KMS-11 (cell line): ENCODE measurements at regions not wholly inside any gene's neighbourhood (a gene's known extent, or its start where the extent isn't known, plus 50 kb on each side); places are given as distances from the start of the nearest gene placed in this dataset.

Experiments used
- H2AFZ ChIP-seq: fragments of 200-600 bp; sonication (generic); 2 replicates; pipeline ENCODE4 v1.6.1; 2016; ENCODE audit warnings: antibody characterized with exemption, mixed run types, low read depth
- H3K27ac ChIP-seq: fragments of 200-600 bp; sonication (generic); 2 replicates; pipeline ENCODE4 v1.6.1; 2016; ENCODE audit warnings: mild to moderate bottlenecking, mixed run types
- H3K27me3 ChIP-seq: fragments of 200-600 bp; sonication (generic); 2 replicates; pipeline ENCODE4 v1.6.1; 2017; ENCODE audit warnings: mild to moderate bottlenecking, low read depth, mixed run types, moderate library complexity; ENCODE audit not compliant: insufficient read depth
- H3K36me3 ChIP-seq: fragments of 200-600 bp; sonication (generic); 2 replicates; pipeline ENCODE4 v1.6.1; 2017; ENCODE audit warnings: mild to moderate bottlenecking, mixed run types; ENCODE audit not compliant: insufficient read depth
- H3K4me1 ChIP-seq: fragments of 200-600 bp; sonication (generic); 2 replicates; pipeline ENCODE4 v1.6.1; 2016; ENCODE audit warnings: mild to moderate bottlenecking, low read depth, mixed run types; ENCODE audit not compliant: poor library complexity, severe bottlenecking
- H3K4me2 ChIP-seq: fragments of 200-600 bp; sonication (generic); 2 replicates; pipeline ENCODE4 v1.7.0; 2016; ENCODE audit warnings: mild to moderate bottlenecking, mixed run types
- H3K4me3 ChIP-seq: fragments of 200-600 bp; sonication (generic); IDR thresholded peaks from 2 replicates; pipeline ENCODE4 v1.6.1; 2017; ENCODE audit warnings: low read depth, low read length, mixed read lengths; ENCODE audit not compliant: insufficient read depth
- H3K79me2 ChIP-seq: fragments of 200-600 bp; sonication (generic); 2 replicates; pipeline ENCODE4 v1.6.1; 2016; ENCODE audit warnings: low read depth, mixed run types; ENCODE audit not compliant: insufficient read depth
- H3K9ac ChIP-seq: fragments of 200-600 bp; sonication (generic); 2 replicates; pipeline ENCODE4 v1.6.1; 2016; ENCODE audit warnings: mild to moderate bottlenecking, mixed run types
- H4K20me1 ChIP-seq: fragments of 200-600 bp; sonication (generic); 2 replicates; pipeline ENCODE4 v1.6.1; 2016; ENCODE audit warnings: mild to moderate bottlenecking, mixed run types; ENCODE audit not compliant: insufficient read depth
- CTCF ChIP-seq: fragments of 200-600 bp; sonication (generic); conservative IDR thresholded peaks from 2 replicates; pipeline ENCODE4 v1.6.1; 2017; ENCODE audit warnings: low read depth, mild to moderate bottlenecking, antibody characterized with exemption, low read length, moderate library complexity, mixed read lengths

- Histone ChIP-seq H4K20me1 (no peaks in the 10 kb centered on the region), H3K27me3 (no peaks in the 10 kb centered on the region), H3K79me2 (no peaks in the 10 kb centered on the region), H3K27ac (no peak overlapping the region), H3K36me3 (no peaks in the 10 kb centered on the region), H3K4me3 (no peak overlapping the region), H3K4me1 (no peaks in the 10 kb centered on the region), H2AFZ (no peak overlapping the region), H3K9ac (no peak overlapping the region), H3K4me2 (no peak overlapping the region)
- no peak for TF ChIP-seq CTCF
These were observed 633.6 kb downstream of the BCL11B start for GRCh38 chr14:98638366-98638765.

GRCh38 chr14:98647754-98648153, 624.2 kb downstream of the BCL11B start:
- H3K27ac ChIP-seq: no peak overlapping the region
- no peak overlapping the region for H3K9ac ChIP-seq
- H3K4me3 ChIP-seq: no peak overlapping the region
- H3K27me3 ChIP-seq: no peaks in the 10 kb centered on the region
- no peak overlapping the region for H3K4me2 ChIP-seq
- no peaks in the 10 kb centered on the region for H4K20me1 ChIP-seq
- H3K36me3 ChIP-seq: no peaks in the 10 kb centered on the region
- no peak for TF ChIP-seq CTCF
- H3K79me2 ChIP-seq: no peaks in the 10 kb centered on the region
- H2AFZ ChIP-seq: no peak overlapping the region
- H3K4me1 ChIP-seq: no peaks in the 10 kb centered on the region

GRCh38 chr14:98651037-98651436, 621.0 kb downstream of the BCL11B start:
- Histone ChIP-seq H3K4me3 (no peak overlapping the region), H3K4me2 (no peak overlapping the region), H3K4me1 (no peaks in the 10 kb centered on the region), H4K20me1 (no peaks in the 10 kb centered on the region), H3K9ac (no peak overlapping the region), H3K79me2 (no peaks in the 10 kb centered on the region), H3K27me3 (no peaks in the 10 kb centered on the region), H2AFZ (no peak overlapping the region), H3K27ac (no peak overlapping the region), H3K36me3 (no peaks in the 10 kb centered on the region)
- TF ChIP-seq CTCF: no peak

- no peak overlapping the region for H3K4me2 ChIP-seq
- no peaks in the 10 kb centered on the region for H3K79me2 ChIP-seq
- H3K27ac ChIP-seq: no peak overlapping the region
- no peak overlapping the region for H3K9ac ChIP-seq
- no peak overlapping the region for H2AFZ ChIP-seq
- no peaks in the 10 kb centered on the region for H4K20me1 ChIP-seq
- no peaks in the 10 kb centered on the region for H3K4me1 ChIP-seq
- H3K4me3 ChIP-seq: no peak overlapping the region
- no peaks in the 10 kb centered on the region for H3K27me3 ChIP-seq
- no peaks in the 10 kb centered on the region for H3K36me3 ChIP-seq
- no peak for TF ChIP-seq CTCF
These were observed 607.0 kb downstream of the BCL11B start for GRCh38 chr14:98665007-98665406.

GRCh38 chr14:98666545-98666944, 605.5 kb downstream of the BCL11B start:
- Histone ChIP-seq H3K79me2 (no peaks in the 10 kb centered on the region), H3K4me1 (no peaks in the 10 kb centered on the region), H3K4me2 (no peak overlapping the region), H3K4me3 (no peak overlapping the region), H3K27ac (no peak overlapping the region), H4K20me1 (no peaks in the 10 kb centered on the region), H3K27me3 (no peaks in the 10 kb centered on the region), H3K9ac (no peak overlapping the region), H2AFZ (no peak overlapping the region), H3K36me3 (no peaks in the 10 kb centered on the region)
- no peak for TF ChIP-seq CTCF
